ENCODE measurements at regions not wholly inside any gene's neighbourhood (a gene's known extent, or its start where the extent isn't known, plus 50 kb on each side); places are given as distances from the start of the nearest gene placed in this dataset.
"Not testable (repeated sequence)": the region's sequence is repeated elsewhere in the genome, so short reads cannot be mapped to it uniquely, and the experiment has no call there.

DNA sequence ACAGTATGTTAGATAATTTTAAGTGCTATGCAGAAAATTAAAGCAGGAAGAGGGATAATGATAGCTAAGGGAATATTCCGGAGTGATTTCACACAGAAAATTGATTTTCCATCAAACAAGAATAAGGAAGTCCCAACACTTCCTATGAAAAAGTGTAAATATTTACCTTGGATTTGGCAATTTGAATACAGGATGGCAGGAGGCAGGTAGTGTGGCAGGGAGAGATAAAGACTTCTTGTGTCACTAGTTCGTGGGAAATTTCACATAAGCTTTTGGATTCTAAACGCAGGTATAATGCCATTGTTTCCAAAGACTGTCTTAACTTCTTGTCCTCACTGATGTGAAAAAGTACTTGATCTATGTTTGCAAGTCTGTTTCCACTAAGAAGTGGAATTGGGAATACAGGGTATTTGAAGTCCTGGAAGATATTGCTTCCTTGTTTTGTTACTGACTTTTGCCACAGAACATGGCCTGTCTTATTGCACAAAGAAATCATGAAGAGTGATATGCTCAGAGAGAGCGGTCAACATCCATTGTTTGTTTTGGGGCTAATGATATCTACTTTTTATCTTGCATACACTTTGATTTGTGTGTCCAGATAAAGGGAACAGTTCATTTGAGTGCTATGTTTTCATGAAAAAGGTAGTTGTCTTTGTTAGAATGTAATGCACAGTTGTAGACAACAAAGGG is 1216.1 kb upstream of the FAM98A start:
- no peak for TF ChIP-seq CTCF (IDR thresholded peaks at IDR 0.05; ENCODE audit: low read depth, low read length, missing control alignments)

DNA sequence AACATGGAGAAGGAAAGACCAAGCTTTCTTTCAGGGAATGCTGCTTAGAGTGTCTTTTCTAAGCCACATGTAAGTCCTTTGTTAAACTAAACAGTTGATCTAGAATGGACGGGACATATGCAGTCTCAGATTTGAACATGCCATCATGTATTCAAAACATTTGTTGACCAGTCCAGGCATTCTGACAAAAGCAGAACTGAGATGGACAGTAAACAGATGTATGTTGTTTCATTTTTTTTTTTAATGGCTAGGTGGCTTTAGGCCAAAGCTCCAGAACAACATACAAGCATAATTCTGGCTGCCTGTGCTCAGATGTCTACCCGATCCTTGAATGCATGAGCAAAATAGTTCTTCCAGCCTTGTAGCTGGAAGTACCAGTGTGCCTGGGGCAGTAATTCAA is 1211.4 kb upstream of the FAM98A start:
- no peak overlapping the region for H3K4me3 ChIP-seq (replicated peaks; ENCODE audit: low read depth, low read length)
- TF ChIP-seq CTCF (IDR thresholded peaks at IDR 0.05; ENCODE audit: low read depth, low read length, missing control alignments), result no peak
- DNase-seq (ENCODE audit: extremely low read depth, low read depth), result no peak

More for the DNA sequence above, 1216.1 kb upstream of the FAM98A start:
- H3K4me3 ChIP-seq (replicated peaks; ENCODE audit: low read depth, low read length), result no peak overlapping the region
- DNase-seq (ENCODE audit: extremely low read depth, low read depth), result no peak

DNA sequence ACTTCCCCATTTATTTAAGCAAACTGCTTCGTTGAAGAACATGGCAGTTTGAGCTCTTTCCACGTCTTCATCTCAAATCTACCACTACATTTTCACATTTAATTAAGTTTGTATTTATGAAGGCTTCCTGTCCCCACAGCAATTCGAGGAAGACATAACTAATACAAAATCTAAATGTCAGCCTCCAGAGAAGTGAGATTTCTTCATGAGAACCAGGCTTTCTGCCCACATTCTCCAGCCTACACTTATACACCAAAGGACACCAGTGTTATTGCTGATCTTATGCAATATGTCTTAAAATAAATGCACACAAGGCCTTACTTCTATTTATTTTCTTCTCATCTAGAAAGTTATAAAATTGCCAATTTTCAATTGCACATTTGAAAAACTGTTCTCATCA is 1209.3 kb upstream of the FAM98A start:
- no peak for TF ChIP-seq CTCF (IDR thresholded peaks at IDR 0.05; ENCODE audit: low read depth, low read length, missing control alignments)
- no peak overlapping the region for H3K4me3 ChIP-seq (replicated peaks; ENCODE audit: low read depth, low read length)
- DNase-seq (ENCODE audit: extremely low read depth, low read depth), result no peak

DNA sequence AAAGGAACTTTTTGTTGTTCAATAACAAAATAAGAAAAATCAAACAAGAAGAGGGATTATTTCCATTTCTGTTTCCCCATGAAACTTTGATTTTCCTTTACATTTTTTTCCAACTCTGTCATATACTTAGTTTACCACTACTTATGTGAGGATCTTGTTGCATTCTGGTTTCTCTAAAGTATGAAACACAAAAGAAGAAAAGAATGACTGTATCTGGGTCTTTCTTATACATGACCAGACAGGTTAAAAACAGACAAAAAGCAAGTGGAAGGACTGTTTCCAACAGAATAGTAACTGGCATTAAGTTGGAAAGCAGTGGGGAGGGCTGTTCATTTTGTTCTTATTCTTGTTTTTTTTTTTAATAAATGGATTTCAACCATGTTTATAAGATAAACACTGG is 1207.8 kb upstream of the FAM98A start:
- DNase-seq (ENCODE audit: extremely low read depth, low read depth), result no peak
- TF ChIP-seq CTCF (IDR thresholded peaks at IDR 0.05; ENCODE audit: low read depth, low read length, missing control alignments), result no peak
- H3K4me3 ChIP-seq (replicated peaks; ENCODE audit: low read depth, low read length), result no peak overlapping the region

DNA sequence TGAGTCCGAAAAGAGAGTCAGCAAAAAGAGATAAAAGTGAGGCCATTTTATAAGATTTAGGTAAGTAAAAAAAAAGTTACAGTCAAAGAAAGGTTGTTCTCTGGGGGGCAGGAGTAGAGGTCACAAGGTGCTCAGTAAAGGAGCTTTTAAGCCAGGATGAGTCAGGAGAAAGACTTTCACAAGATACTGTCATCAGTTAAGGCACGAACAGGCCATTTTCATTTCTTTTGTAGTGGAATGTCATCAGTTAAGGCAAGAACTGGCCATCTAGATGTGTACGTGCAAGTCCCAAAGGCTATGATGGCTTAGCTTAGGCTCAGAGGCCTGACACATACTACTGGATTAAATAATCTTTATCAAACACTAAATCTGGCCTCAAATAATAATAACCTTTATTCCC is 1207.3 kb upstream of the FAM98A start:
- no peak for TF ChIP-seq CTCF (IDR thresholded peaks at IDR 0.05; ENCODE audit: low read depth, low read length, missing control alignments)
- DNase-seq (ENCODE audit: extremely low read depth, low read depth), result no peak
- H3K4me3 ChIP-seq (replicated peaks; ENCODE audit: low read depth, low read length), result no peak overlapping the region

GRCh38 chr2:34799556-34799955 is 1200.5 kb upstream of the FAM98A start:
- TF ChIP-seq CTCF (IDR thresholded peaks at IDR 0.05; ENCODE audit: low read depth, low read length, missing control alignments), result no peak
- H3K4me3 ChIP-seq (replicated peaks; ENCODE audit: low read depth, low read length), result no peak overlapping the region
- DNase-seq (ENCODE audit: extremely low read depth, low read depth), result no peak

GRCh38 chr2:34795586-34795985 is 1196.5 kb upstream of the FAM98A start:
- DNase-seq (ENCODE audit: extremely low read depth, low read depth); H3K4me3 ChIP-seq (replicated peaks; ENCODE audit: low read depth, low read length): not testable (repeated sequence)

Measured in HFF-Myc (cell line).